HS-27A (cell line): ENCODE measurements at regions not wholly inside any gene's neighbourhood (a gene's known extent, or its start where the extent isn't known, plus 50 kb on each side); places are given as distances from the start of the nearest gene placed in this dataset.

ENCODE experiments used
- DNase-seq: peaks from one replicate; pipeline ENCODE4 v3.0.0-alpha.2; 2012; ENCODE audit warnings: low read depth, missing footprints

GRCh38 chr4:34678431-34678830 is 1565.9 kb downstream of the ARAP2 start:
- no peak for DNase-seq

GRCh38 chr4:34679228-34679627 is 1565.1 kb downstream of the ARAP2 start:
- no peak for DNase-seq

- DNase-seq: no peak
Measured at GRCh38 chr4:34709564-34709963, 1534.8 kb downstream of the ARAP2 start.

- DNase-seq: no peak
Measured at GRCh38 chr4:34718576-34719245, 1525.6 kb downstream of the ARAP2 start.

- peak; percentile 41 for DNase-seq
Measured at GRCh38 chr4:34720571-34720970, 1523.7 kb downstream of the ARAP2 start.

GRCh38 chr4:34721835-34722234 is 1522.5 kb downstream of the ARAP2 start:
- DNase-seq: no peak

- DNase-seq: no peak
Measured at GRCh38 chr4:34723605-34724004, 1520.7 kb downstream of the ARAP2 start.

GRCh38 chr4:34724491-34724890 is 1519.8 kb downstream of the ARAP2 start:
- DNase-seq: no peak

GRCh38 chr4:34731070-34731469 is 1513.2 kb downstream of the ARAP2 start:
- DNase-seq: no peak

- no peak for DNase-seq
Measured at GRCh38 chr4:34732176-34732950, 1512.0 kb downstream of the ARAP2 start.

- DNase-seq: peak; percentile 31
Measured at GRCh38 chr4:34733185-34733941, 1511.0 kb downstream of the ARAP2 start.

GRCh38 chr4:34766935-34767334 is 1477.4 kb downstream of the ARAP2 start:
- no peak for DNase-seq

- no peak for DNase-seq
Measured at GRCh38 chr4:34767407-34767806, 1476.9 kb downstream of the ARAP2 start.

- no peak for DNase-seq
Measured at GRCh38 chr4:34771632-34772031, 1472.7 kb downstream of the ARAP2 start.

- DNase-seq: no peak
Measured at GRCh38 chr4:34790131-34790530, 1454.2 kb downstream of the ARAP2 start.

GRCh38 chr4:34791209-34791608 is 1453.1 kb downstream of the ARAP2 start:
- no peak for DNase-seq

GRCh38 chr4:34800953-34801352 is 1443.4 kb downstream of the ARAP2 start:
- DNase-seq: no peak

GRCh38 chr4:34814266-34814665 is 1430.0 kb downstream of the ARAP2 start:
- peak; percentile 50 for DNase-seq

GRCh38 chr4:34824515-34824914 is 1419.8 kb downstream of the ARAP2 start:
- DNase-seq: no peak

GRCh38 chr4:34826660-34827059 is 1417.7 kb downstream of the ARAP2 start:
- DNase-seq: no peak

GRCh38 chr4:34845926-34846325 is 1398.4 kb downstream of the ARAP2 start:
- DNase-seq: no peak

GRCh38 chr4:34850421-34850820 is 1393.9 kb downstream of the ARAP2 start:
- DNase-seq: peak; percentile 33

- DNase-seq: peak; percentile 55
Measured at GRCh38 chr4:34850968-34851367, 1393.3 kb downstream of the ARAP2 start.
